Testis (tissue), 2 donors: ENCODE measurements at regions not wholly inside any gene's neighbourhood (a gene's known extent, or its start where the extent isn't known, plus 50 kb on each side); places are given as distances from the start of the nearest gene placed in this dataset.

Source experiments
- POLR2A ChIP-seq: fragments of 450-650 bp; IDR thresholded peaks from one replicate; pipeline ENCODE4 v1.6.1; 2017; ENCODE audit warnings: antibody characterized with exemption, mild to moderate bottlenecking, moderate library complexity
- TF ChIP-seq, protein P1 (sequence below), 3 experiments: fragments of 450-650 bp in 2 of 3; fragments of 200-600 bp in 1 of 3; sonication (generic) in 1 of 3; IDR thresholded peaks; one replicate each; pipeline ENCODE4 v1.5.1; 2016 to 2019; ENCODE audit warnings: antibody characterized with exemption in 3 of 3, mild to moderate bottlenecking in 2 of 3, moderate library complexity in 1 of 3

DNA sequence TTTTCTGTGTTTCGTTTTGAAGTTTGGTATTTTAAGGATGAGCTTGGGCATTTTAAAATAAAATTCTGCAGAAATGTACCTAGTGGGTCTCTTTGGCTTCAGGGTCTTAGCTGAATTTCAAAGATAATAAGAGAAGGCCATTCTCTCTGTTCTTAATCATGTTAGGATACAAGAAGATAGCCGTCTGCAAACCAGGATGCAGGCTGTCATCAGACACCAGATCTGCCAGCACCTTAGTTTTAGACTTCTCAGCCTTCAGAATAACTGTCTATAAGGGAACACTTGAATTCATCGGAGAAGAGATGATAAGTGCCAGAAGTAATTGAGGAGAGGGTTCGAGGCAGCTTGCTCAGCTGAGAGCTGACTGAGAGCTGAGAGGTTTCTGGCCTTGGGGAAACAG, 202.1 kb downstream of the REEP3 start:
- TF ChIP-seq, protein P1, sequence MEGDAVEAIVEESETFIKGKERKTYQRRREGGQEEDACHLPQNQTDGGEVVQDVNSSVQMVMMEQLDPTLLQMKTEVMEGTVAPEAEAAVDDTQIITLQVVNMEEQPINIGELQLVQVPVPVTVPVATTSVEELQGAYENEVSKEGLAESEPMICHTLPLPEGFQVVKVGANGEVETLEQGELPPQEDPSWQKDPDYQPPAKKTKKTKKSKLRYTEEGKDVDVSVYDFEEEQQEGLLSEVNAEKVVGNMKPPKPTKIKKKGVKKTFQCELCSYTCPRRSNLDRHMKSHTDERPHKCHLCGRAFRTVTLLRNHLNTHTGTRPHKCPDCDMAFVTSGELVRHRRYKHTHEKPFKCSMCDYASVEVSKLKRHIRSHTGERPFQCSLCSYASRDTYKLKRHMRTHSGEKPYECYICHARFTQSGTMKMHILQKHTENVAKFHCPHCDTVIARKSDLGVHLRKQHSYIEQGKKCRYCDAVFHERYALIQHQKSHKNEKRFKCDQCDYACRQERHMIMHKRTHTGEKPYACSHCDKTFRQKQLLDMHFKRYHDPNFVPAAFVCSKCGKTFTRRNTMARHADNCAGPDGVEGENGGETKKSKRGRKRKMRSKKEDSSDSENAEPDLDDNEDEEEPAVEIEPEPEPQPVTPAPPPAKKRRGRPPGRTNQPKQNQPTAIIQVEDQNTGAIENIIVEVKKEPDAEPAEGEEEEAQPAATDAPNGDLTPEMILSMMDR (IDR thresholded peaks at IDR 0.05), result no peak
- no peak for TF ChIP-seq POLR2A
